Cardiac muscle cell (in vitro differentiated cells and primary cell): ENCODE measurements at regions not wholly inside any gene's neighbourhood (a gene's known extent, or its start where the extent isn't known, plus 50 kb on each side); places are given as distances from the start of the nearest gene placed in this dataset.

Source experiments
- DNase-seq, 2 donors: peaks; one replicate each; pipeline versions ENCODE4 v3.0.0 to v3.0.0-alpha.2; 2010 to 2017; ENCODE audit warnings: low read depth in 1 of 2, low spot score in 1 of 2
- H3K27ac ChIP-seq: fragments of 200-600 bp; sonication (generic); 2 replicates; pipeline ENCODE4 v1.5.1; 2016
- H3K27me3 ChIP-seq: fragments of 200-600 bp; sonication (generic); 2 replicates; pipeline ENCODE4 v1.6.0; 2016; ENCODE audit warnings: control low read depth
- H3K36me3 ChIP-seq: fragments of 200-600 bp; sonication (generic); 2 replicates; pipeline ENCODE4 v1.5.1; 2016; ENCODE audit warnings: control low read depth
- H3K4me1 ChIP-seq: fragments of 200-600 bp; sonication (generic); 2 replicates; pipeline ENCODE4 v1.8.1; 2017; ENCODE audit warnings: low read depth, mild to moderate bottlenecking, mixed run types
- H3K4me3 ChIP-seq: fragments of 200-600 bp; sonication (generic); 2 replicates; pipeline ENCODE4 v1.5.1; 2016; ENCODE audit warnings: mild to moderate bottlenecking
- H3K9me3 ChIP-seq: fragments of 200-600 bp; sonication (generic); 2 replicates; pipeline ENCODE4 v1.5.1; 2017; ENCODE audit warnings: low read depth, mild to moderate bottlenecking, control low read depth
- TF ChIP-seq, protein P1 (sequence below): IDR thresholded peaks from 2 replicates; pipeline ENCODE4 v1.5.1; 2012; ENCODE audit warnings: low read depth, mild to moderate bottlenecking, low read length

DNA sequence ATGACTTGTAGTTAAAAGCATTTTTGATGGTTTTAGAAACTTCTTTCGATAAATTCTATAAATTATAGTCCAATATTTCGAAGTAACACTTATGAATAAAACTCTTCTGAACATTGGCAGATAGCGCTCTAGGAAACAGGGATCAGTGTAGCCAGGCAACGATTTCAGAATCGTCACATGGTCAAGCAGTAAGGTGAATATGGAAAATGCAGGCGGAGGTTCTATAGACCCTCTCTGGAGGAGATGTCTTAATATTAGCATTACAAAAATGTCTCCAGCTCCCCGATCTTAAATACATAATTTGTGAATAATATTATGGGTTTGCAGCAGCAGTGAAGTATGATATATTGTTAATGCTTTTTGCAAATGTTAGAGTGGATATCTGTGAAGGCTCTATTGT, 310.3 kb downstream of the SS18 start:
- Histone ChIP-seq H3K4me1 (no peaks in the 10 kb centered on the region), H3K27ac (no peak overlapping the region), H3K27me3 (no peaks in the 10 kb centered on the region), H3K36me3 (no peaks in the 10 kb centered on the region), H3K4me3 (no peak overlapping the region), H3K9me3 (no peaks in the 10 kb centered on the region)
- TF ChIP-seq, protein P1, sequence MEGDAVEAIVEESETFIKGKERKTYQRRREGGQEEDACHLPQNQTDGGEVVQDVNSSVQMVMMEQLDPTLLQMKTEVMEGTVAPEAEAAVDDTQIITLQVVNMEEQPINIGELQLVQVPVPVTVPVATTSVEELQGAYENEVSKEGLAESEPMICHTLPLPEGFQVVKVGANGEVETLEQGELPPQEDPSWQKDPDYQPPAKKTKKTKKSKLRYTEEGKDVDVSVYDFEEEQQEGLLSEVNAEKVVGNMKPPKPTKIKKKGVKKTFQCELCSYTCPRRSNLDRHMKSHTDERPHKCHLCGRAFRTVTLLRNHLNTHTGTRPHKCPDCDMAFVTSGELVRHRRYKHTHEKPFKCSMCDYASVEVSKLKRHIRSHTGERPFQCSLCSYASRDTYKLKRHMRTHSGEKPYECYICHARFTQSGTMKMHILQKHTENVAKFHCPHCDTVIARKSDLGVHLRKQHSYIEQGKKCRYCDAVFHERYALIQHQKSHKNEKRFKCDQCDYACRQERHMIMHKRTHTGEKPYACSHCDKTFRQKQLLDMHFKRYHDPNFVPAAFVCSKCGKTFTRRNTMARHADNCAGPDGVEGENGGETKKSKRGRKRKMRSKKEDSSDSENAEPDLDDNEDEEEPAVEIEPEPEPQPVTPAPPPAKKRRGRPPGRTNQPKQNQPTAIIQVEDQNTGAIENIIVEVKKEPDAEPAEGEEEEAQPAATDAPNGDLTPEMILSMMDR: no peak
- no peak for DNase-seq

DNA sequence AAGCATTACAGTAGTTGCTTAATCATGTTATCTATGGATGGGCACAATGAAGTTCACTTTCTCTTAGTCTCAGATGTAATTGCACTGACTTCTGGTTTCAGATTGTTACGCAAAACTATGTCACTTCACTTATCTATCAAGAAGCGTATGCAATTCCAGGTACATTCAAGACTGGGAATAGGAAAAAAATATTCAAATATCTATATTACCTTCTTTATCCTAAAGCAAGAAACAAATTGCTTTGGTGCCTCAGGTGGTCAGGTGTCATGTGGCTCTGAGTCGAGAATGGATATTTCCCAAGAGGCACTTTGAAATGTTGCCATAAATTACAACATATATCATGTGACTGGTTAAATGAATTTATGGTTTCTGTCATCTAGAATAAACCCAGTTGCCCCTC, 318.6 kb downstream of the SS18 start:
- TF ChIP-seq, protein P1: no peak
- Histone ChIP-seq H3K4me1 (no peaks in the 10 kb centered on the region), H3K27me3 (no peaks in the 10 kb centered on the region), H3K4me3 (no peak overlapping the region), H3K9me3 (no peaks in the 10 kb centered on the region), H3K36me3 (no peaks in the 10 kb centered on the region), H3K27ac (no peak overlapping the region)
- no peak for DNase-seq

DNA sequence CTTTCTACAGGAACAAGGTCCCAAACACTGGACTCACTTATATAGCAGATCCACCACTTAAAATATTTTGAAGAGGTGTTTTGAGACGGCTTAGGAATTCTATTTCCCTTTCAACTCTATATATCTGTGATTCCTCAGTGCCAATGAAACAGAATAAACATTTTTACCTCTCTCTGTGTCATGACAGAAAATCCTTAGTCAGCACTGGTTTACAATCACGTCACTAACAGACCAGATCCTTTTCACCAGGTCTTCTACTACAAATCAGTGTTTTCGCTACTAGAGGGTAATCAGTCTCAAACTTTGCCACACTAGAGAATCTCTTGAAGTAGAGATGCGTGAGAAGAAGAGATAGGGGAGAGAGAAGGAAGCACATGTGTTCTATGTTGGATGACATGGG, 325.6 kb downstream of the SS18 start:
- no peaks in the 10 kb centered on the region for H3K9me3 ChIP-seq
- no peaks in the 10 kb centered on the region for H3K4me1 ChIP-seq
- H3K27me3 ChIP-seq: no peaks in the 10 kb centered on the region
- no peaks in the 10 kb centered on the region for H3K36me3 ChIP-seq
- DNase-seq: no peak
- no peak overlapping the region for H3K27ac ChIP-seq
- H3K4me3 ChIP-seq: no peak overlapping the region
- TF ChIP-seq, protein P1: no peak

DNA sequence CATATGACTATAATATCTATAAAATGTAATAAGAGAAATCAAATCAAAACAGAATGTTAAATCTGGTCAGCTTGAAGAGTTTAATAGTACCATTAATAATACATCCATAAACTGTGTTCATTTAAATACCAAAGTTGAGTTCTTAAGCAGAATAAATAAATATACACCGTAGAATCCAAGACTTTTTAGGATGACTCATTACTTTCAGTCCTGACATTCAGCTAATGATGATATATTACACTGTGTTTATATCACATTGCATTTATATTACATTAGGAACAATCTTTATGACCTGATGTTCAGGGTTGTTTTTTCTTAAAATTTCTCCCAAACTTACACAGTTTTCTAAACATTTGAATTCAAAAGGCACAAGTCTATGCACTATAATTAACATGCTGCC, 331.3 kb downstream of the SS18 start:
- H3K4me3 ChIP-seq: no peak overlapping the region
- H3K27ac ChIP-seq: no peak overlapping the region
- H3K9me3 ChIP-seq: no peaks in the 10 kb centered on the region
- TF ChIP-seq, protein P1: no peak
- DNase-seq: no peak
- no peaks in the 10 kb centered on the region for H3K4me1 ChIP-seq
- H3K36me3 ChIP-seq: no peaks in the 10 kb centered on the region
- no peaks in the 10 kb centered on the region for H3K27me3 ChIP-seq

DNA sequence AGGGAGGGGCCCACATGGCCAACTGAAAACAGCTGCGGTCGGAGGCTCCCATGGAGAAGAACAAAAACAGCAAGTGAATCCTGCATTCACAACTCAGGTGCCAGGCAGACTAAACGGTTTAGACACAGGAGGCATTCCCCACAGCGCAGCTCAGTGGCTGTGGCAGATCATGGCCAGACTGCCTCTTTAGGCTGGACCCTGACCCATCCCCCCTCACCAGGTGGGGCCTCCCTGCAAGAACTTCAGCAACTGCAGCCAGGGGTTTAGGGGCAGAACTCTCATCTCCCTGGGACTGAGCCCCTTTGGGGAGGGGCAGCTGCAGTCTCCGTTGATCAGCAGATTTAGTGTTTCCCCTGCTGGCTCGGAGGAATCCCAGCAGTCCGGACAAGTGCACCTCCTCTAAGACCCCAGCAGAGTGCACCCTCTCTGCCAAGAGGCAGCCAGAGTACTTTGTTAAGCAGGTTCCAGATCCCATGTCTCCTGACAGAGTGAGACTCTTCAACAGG, 346.7 kb downstream of the SS18 start:
- TF ChIP-seq, protein P1: no peak
- no peaks in the 10 kb centered on the region for H3K27me3 ChIP-seq
- no peaks in the 10 kb centered on the region for H3K9me3 ChIP-seq
- H3K4me1 ChIP-seq: no peaks in the 10 kb centered on the region
- no peaks in the 10 kb centered on the region for H3K36me3 ChIP-seq
- no peak overlapping the region for H3K4me3 ChIP-seq
- no peak overlapping the region for H3K27ac ChIP-seq
- peak in 1 of 2 donors; percentile 56 for DNase-seq

DNA sequence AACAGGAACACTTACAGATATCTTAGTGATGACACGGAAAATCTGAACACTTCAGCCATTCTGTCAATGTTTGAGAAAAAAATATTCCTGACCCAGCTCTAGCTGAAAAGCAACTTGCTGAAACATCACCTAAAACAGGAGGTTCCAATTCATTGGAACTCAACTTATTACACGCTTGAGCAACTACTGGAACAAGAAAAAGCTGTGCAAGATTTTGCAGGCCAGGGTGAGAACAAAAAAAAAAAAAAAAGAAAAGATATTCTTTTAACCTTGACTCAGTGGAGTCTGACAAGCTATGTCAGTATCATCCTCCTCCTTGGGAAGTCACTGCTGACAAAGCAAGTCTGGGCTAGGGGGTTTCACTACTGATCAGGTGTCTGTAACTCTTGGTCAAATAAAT, 351.0 kb downstream of the SS18 start:
- Histone ChIP-seq H3K4me3 (no peak overlapping the region), H3K4me1 (no peaks in the 10 kb centered on the region), H3K27me3 (peaks cover 4% of the 10 kb centered on the region), H3K27ac (no peak overlapping the region), H3K36me3 (no peaks in the 10 kb centered on the region), H3K9me3 (no peaks in the 10 kb centered on the region)
- TF ChIP-seq, protein P1: no peak
- no peak for DNase-seq
